Vagina (tissue), 2 donors: ENCODE measurements at regions not wholly inside any gene's neighbourhood (a gene's known extent, or its start where the extent isn't known, plus 50 kb on each side); places are given as distances from the start of the nearest gene placed in this dataset.

Experiments
- POLR2AphosphoS5 ChIP-seq, 2 donors: sonication (generic); formaldehyde crosslinking; IDR thresholded peaks; one replicate each; pipeline ENCODE4 v1.9.0; 2017; ENCODE audit warnings: antibody characterized with exemption in 2 of 2, mild to moderate bottlenecking in 2 of 2, low read depth in 1 of 2; ENCODE audit not compliant: insufficient read depth in 1 of 2
- TF ChIP-seq, protein P1 (sequence below), 3 experiments: fragments of 450-650 bp in 2 of 3; fragments of 200-600 bp in 1 of 3; sonication (generic) in 1 of 3; IDR thresholded peaks; one replicate each; pipeline ENCODE4 v1.5.1; 2017 to 2019; ENCODE audit warnings: antibody characterized with exemption in 3 of 3, mild to moderate bottlenecking in 2 of 3, moderate library complexity in 2 of 3

DNA sequence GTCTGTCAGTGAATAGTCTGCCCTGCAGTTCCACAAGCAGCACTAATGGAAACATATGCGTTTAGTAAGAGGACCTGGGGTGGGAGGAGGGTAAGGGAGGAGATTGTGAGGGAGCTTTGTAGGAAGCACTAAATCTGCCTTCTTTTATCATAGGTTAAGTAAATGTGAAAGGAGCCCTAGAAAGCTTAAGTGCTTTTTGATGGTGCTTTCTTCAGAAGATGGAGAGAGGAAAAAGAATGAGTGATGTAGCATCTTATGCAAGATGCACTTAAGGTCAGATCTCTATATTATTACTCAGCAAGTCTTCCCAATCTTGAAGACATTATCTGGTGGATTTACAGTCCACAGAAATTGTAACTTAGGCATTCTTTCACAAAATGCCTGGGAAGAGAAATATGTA is 322.7 kb downstream of the PDHA2 start:
- TF ChIP-seq, protein P1, sequence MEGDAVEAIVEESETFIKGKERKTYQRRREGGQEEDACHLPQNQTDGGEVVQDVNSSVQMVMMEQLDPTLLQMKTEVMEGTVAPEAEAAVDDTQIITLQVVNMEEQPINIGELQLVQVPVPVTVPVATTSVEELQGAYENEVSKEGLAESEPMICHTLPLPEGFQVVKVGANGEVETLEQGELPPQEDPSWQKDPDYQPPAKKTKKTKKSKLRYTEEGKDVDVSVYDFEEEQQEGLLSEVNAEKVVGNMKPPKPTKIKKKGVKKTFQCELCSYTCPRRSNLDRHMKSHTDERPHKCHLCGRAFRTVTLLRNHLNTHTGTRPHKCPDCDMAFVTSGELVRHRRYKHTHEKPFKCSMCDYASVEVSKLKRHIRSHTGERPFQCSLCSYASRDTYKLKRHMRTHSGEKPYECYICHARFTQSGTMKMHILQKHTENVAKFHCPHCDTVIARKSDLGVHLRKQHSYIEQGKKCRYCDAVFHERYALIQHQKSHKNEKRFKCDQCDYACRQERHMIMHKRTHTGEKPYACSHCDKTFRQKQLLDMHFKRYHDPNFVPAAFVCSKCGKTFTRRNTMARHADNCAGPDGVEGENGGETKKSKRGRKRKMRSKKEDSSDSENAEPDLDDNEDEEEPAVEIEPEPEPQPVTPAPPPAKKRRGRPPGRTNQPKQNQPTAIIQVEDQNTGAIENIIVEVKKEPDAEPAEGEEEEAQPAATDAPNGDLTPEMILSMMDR (IDR thresholded peaks at IDR 0.05) = no peak
- TF ChIP-seq POLR2AphosphoS5 (IDR thresholded peaks at IDR 0.05; ENCODE audit: insufficient read depth in 1 of 2, low read depth in 1 of 2) = no peak
